Pons (tissue), 1 donor: ENCODE measurements at regions not wholly inside any gene's neighbourhood (a gene's known extent, or its start where the extent isn't known, plus 50 kb on each side); places are given as distances from the start of the nearest gene placed in this dataset.

Experiments
- DNase-seq: peaks from one replicate; pipeline ENCODE4 v3.0.0-alpha.2; 2016; ENCODE audit warnings: low spot score

GRCh38 chr18:45227001-45227742 lies 388.1 kb upstream of the SLC14A2 start:
- no peak for DNase-seq

- DNase-seq: no peak
Observed at GRCh38 chr18:45228796-45229388, 386.4 kb upstream of the SLC14A2 start.

GRCh38 chr18:45231617-45232016 lies 383.7 kb upstream of the SLC14A2 start:
- DNase-seq: no peak

- no peak for DNase-seq
Observed at GRCh38 chr18:45232061-45232460, 383.2 kb upstream of the SLC14A2 start.

GRCh38 chr18:45236676-45237075 lies 378.6 kb upstream of the SLC14A2 start:
- DNase-seq: no peak

- no peak for DNase-seq
Observed at GRCh38 chr18:45237343-45238098, 377.8 kb upstream of the SLC14A2 start.

GRCh38 chr18:45241271-45241670 lies 374.0 kb upstream of the SLC14A2 start:
- DNase-seq: no peak

GRCh38 chr18:45241982-45242565 lies 373.2 kb upstream of the SLC14A2 start:
- DNase-seq: no peak

- DNase-seq: no peak
Observed at GRCh38 chr18:45243340-45244110, 371.8 kb upstream of the SLC14A2 start.

GRCh38 chr18:45245091-45245511 lies 370.2 kb upstream of the SLC14A2 start:
- DNase-seq: no peak

- DNase-seq: peak; percentile 22
Observed at GRCh38 chr18:45248240-45248903, 366.9 kb upstream of the SLC14A2 start.

- no peak for DNase-seq
Observed at GRCh38 chr18:45249246-45249661, 366.0 kb upstream of the SLC14A2 start.

GRCh38 chr18:45250479-45250878 lies 364.8 kb upstream of the SLC14A2 start:
- no peak for DNase-seq

GRCh38 chr18:45251236-45251635 lies 364.0 kb upstream of the SLC14A2 start:
- no peak for DNase-seq

GRCh38 chr18:45252474-45252873 lies 362.8 kb upstream of the SLC14A2 start:
- no peak for DNase-seq

- no peak for DNase-seq
Observed at GRCh38 chr18:45253056-45253565, 362.2 kb upstream of the SLC14A2 start.

GRCh38 chr18:45253973-45254708 lies 361.1 kb upstream of the SLC14A2 start:
- DNase-seq: no peak

- DNase-seq: no peak
Observed at GRCh38 chr18:45254709-45255082, 360.6 kb upstream of the SLC14A2 start.

GRCh38 chr18:45255197-45255890 lies 359.9 kb upstream of the SLC14A2 start:
- DNase-seq: no peak

GRCh38 chr18:45260125-45260524 lies 355.2 kb upstream of the SLC14A2 start:
- no peak for DNase-seq
